ENCODE measurements at regions not wholly inside any gene's neighbourhood (a gene's known extent, or its start where the extent isn't known, plus 50 kb on each side); places are given as distances from the start of the nearest gene placed in this dataset.

- H3K27me3 Mint-ChIP-seq (ENCODE audit: insufficient read depth, low read depth, poor library complexity), result peaks cover 5% of the 10 kb centered on the region
Observed at GRCh38 chr3:72086743-72087087, 301.8 kb upstream of the PROK2 start.

More at GRCh38 chr3:72086743-72087087, 301.8 kb upstream of the PROK2 start:
- Mint-ChIP-seq H3K36me3 (ENCODE audit: low read depth) (no peaks in the 10 kb centered on the region), H3K4me1 (peaks cover 5% of the 10 kb centered on the region), H3K9me3 (no peaks in the 10 kb centered on the region), H3K4me3 (no peak overlapping the region), H3K27ac (no peak overlapping the region)
- no peak overlapping the region for H2AFZ ChIP-seq
- DNase-seq (ENCODE audit: low spot score) (no peak), ATAC-seq (no peak)
- no peaks in the 10 kb centered on the region for H3F3A ChIP-seq (replicated peaks; ENCODE audit: low read depth)
- TF ChIP-seq, protein P1, sequence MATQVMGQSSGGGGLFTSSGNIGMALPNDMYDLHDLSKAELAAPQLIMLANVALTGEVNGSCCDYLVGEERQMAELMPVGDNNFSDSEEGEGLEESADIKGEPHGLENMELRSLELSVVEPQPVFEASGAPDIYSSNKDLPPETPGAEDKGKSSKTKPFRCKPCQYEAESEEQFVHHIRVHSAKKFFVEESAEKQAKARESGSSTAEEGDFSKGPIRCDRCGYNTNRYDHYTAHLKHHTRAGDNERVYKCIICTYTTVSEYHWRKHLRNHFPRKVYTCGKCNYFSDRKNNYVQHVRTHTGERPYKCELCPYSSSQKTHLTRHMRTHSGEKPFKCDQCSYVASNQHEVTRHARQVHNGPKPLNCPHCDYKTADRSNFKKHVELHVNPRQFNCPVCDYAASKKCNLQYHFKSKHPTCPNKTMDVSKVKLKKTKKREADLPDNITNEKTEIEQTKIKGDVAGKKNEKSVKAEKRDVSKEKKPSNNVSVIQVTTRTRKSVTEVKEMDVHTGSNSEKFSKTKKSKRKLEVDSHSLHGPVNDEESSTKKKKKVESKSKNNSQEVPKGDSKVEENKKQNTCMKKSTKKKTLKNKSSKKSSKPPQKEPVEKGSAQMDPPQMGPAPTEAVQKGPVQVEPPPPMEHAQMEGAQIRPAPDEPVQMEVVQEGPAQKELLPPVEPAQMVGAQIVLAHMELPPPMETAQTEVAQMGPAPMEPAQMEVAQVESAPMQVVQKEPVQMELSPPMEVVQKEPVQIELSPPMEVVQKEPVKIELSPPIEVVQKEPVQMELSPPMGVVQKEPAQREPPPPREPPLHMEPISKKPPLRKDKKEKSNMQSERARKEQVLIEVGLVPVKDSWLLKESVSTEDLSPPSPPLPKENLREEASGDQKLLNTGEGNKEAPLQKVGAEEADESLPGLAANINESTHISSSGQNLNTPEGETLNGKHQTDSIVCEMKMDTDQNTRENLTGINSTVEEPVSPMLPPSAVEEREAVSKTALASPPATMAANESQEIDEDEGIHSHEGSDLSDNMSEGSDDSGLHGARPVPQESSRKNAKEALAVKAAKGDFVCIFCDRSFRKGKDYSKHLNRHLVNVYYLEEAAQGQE (IDR thresholded peaks at IDR 0.05; ENCODE audit: unreplicated experiment), result no peak
- no peak for TF ChIP-seq ZNF114 (CRISPR knock-in tag; IDR thresholded peaks at IDR 0.05)
- TF ChIP-seq NANOG (IDR thresholded peaks at IDR 0.05; ENCODE audit: borderline replicate concordance), result no peak
- no peak for TF ChIP-seq STAT1 (IDR thresholded peaks at IDR 0.05; ENCODE audit: unreplicated experiment)
- no peak for TF ChIP-seq ETS1 (IDR thresholded peaks at IDR 0.05)
- TF ChIP-seq EZH2phosphoT487 (IDR thresholded peaks at IDR 0.05; ENCODE audit: unreplicated experiment), result no peak
- TF ChIP-seq POLR2AphosphoS5 (IDR thresholded peaks at IDR 0.05; ENCODE audit: low read depth), result no peak
- no peak for TF ChIP-seq EZH2 (IDR thresholded peaks at IDR 0.05; ENCODE audit: low read depth, unreplicated experiment)
- no peak for TF ChIP-seq ZNF462 (CRISPR knock-in tag; IDR thresholded peaks at IDR 0.05)
- H3K27me3 ChIP-seq (ENCODE audit: insufficient read depth), result no peaks in the 10 kb centered on the region
- H3K27ac ChIP-seq (ENCODE audit: low read depth), result no peak overlapping the region
- H4K20me1 ChIP-seq (replicated peaks; ENCODE audit: insufficient read depth), result no peaks in the 10 kb centered on the region
- no peak overlapping the region for H3K4me3 ChIP-seq
- H3K4me1 ChIP-seq (ENCODE audit: insufficient read depth), result peaks cover 9% of the 10 kb centered on the region; the same call in 1 of the 2 replicates
- no peaks in the 10 kb centered on the region for H3K9me2 ChIP-seq (ENCODE audit: insufficient read depth)
- H3K36me3 ChIP-seq (ENCODE audit: insufficient read depth), result no peaks in the 10 kb centered on the region
- H3K79me2 ChIP-seq (replicated peaks; ENCODE audit: insufficient read depth), result no peaks in the 10 kb centered on the region
- H3K4me2 ChIP-seq, result no peak overlapping the region
